LoVo (cell line): ENCODE measurements at regions not wholly inside any gene's neighbourhood (a gene's known extent, or its start where the extent isn't known, plus 50 kb on each side); places are given as distances from the start of the nearest gene placed in this dataset.

ENCODE experiments used
- DNase-seq: peaks from one replicate; pipeline ENCODE4 v3.0.0-alpha.2; 2016; ENCODE audit warnings: low spot score

DNA sequence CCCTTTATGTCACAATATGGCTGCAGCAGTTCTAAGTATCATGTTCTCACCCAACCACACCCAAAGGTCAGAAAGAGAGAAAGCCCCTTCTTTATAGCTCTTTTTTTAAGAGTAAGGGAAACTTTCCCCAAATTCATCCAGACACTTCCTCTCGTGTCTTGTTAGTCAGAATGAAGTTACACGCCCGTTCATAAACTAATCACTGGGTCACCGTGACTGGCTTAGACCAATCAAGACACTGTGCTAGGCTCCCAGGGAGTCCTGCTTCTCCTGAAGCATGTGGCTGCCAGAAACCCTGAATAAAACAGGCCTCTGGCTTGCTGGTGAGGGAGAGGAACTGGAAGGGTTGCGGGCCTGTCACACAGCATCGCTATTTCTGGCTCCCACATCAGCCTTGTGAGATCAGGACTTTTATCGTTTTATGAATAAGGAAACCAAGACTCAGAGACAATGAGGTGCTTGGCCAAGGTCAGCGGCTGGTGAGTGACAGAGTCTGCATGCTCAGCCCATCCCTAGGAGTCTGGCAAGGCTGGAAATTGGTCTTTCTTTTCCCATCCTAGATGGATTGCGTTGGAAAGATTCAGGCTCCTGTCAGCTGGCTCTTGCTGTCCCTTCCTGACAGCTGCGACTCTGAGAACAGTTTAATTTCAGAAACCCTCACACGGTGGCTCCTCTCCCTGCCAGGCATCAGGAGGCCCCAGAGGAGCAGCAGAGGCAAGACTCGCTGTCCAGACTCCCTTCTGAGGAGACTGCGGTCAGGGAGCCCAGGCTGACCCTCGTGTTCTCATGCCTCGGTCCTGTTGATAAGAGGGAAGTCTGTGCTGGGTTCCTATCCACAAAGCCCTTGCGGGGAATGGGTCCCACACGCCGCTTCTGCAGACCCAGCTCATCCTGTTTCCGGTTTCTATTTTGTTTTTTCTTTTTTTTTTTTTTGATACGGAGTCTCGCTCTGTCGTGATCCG, 104.5 kb upstream of the TAF1B start:
- no peak for DNase-seq

DNA sequence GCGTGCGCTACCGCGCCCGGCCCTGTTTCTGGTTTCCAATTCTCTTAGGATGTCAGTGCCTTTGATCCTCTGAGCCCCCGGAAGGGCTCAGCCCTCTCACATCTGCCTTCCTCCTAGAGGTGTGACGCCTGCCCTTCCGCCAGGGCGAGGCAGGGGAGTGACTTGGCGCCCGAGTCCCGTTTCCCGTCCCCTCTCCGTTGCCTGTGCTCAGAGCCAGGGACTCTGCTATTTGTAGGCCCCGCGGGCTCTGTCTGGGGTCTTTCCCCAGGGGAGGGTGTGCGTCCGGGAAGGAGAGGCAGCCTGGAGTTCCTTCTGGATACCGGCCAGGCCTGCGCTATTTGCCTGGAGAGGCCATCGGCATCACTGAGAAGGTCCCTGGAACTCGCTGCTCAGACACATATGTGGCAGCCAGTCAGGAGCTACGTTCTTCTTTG, 103.7 kb upstream of the TAF1B start:
- peak; percentile 45 for DNase-seq

DNA sequence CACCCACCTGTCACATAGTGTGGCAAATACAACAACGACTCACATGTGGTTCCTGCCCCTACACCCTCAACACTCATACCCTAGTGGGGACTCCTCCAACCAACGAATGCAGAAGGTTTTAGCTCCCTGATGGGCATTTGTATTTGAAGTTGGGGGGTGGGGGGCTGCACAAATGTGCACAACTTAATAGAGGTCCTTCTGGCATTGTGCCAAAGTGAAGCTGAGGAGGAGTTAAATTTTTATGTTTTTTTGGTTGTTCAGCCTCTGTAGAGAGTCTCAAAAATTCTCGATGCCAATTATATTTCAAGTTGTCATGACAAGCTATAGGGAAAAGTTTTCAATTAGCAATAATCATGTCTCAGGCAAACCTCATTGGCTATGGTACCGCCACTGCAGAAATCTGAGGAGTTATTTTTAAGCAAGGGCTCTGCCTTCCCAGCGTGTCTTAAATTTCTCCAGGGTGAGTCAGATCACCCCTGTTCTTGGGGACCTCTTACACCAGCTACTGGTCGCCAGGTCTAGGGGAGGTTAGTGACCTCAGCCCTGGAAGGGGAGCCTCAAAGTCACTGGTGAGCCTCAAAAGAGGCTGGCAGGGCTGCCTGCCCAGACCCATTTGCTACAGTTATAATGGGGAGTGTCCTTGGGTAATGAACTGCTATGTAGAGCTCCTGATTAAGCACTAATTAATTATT, 102.7 kb upstream of the TAF1B start:
- no peak for DNase-seq

DNA sequence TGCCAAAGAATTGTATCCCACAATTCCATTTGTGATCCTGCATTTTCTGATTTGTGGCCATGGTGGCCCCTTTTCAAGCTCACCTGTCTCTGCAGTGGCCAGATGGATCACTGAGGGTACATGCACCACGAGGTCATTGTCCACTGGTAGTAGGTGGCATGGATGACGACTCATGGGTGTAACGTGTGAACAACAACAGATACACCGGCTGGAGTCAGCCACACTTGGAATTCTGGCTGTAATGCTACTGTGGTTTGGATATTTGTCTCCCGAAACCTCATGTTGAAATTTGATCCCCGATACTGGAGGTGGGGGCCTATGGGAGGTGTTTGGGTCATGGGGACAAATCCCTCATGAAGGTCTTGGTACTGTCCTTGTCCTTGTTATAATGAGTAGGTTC, 102.2 kb upstream of the TAF1B start:
- no peak for DNase-seq

DNA sequence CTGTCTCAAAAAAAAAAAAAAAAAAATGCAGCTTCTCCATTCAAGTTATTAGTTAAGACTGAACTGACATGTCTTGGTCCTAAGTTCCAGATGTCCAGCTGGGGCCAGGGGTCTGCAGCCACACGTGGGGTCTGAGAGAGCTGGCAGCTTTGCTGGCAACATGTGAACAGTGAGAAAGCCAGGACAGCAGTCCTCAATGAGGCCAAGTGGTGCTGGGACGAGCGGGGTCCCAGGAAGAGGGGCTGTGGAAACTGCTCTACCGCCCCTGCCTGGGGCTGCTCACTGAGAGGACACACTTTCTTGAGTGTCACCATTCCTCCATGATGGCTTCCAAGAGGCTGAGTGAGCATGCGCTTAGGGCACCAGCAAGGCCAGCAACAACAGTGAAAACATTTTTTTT, 100.7 kb upstream of the TAF1B start:
- no peak for DNase-seq

DNA sequence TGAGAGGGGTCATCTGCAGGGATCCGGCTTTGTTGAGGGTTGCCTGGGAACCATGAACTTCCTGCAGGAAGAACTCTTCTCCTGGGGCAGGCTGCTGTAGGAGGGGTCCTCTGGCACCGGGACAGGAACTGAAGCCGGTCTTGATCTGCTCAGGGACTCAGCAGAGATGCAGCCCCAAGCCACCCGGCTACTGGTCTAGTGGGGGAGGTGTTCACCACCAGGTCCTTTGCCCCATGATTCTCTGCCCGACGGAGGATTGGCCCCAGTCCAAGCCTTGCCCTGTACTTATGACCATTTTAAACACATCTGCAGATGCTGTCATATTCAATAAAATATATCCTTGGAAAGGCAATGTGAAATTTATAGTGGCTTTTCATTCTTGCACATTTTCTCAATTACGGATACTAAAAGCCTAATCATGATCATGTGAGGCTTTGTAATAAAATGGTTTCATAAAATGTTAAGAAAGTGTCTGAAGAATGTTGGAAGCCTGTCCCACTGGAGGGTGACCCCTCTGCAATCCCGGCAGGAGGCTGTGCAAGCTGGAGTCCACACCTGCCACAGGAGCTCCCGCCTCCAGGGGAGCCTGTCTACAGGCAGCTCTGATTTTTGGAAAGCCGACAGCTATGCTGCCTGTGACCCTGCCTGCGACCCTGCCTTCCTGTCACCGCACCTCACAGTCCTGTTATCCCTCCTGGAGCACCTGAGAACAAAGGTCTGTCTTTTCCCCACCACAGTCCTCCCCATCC, 98.8 kb upstream of the TAF1B start:
- no peak for DNase-seq

DNA sequence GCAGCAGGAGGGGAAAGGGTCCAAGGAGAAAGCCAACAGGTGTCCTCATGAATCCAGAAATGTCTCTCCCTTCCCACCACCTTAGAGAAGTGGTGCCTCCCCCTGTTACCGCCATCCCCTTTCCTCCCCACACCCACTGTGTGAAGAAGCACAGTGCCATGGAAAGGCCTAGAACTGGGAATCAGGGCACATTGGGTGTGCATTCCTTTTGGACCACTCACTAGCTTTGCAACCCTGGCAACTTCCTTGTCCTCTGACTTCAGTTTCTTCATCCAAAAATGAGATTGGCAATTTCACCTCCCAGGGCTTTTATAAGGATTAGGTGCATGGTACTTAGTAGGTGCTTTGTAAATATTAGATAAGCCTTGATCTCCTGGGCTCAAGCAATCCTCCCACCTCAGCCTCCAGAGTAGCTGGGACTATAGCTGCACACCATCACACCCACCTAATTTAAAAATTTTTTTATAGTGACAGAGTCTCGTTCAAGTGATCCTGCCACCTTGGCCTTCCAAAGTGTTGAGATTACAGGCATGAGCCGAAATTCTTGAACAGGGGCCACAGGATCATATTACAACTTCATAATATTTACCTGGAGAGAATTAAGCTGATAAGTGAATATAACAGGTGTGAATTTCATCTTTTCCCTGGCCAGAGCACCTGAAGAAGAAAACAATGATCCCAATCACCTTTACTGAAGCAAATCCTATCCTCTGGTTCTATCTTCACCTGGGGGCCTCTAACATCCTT, 97.9 kb upstream of the TAF1B start:
- no peak for DNase-seq

DNA sequence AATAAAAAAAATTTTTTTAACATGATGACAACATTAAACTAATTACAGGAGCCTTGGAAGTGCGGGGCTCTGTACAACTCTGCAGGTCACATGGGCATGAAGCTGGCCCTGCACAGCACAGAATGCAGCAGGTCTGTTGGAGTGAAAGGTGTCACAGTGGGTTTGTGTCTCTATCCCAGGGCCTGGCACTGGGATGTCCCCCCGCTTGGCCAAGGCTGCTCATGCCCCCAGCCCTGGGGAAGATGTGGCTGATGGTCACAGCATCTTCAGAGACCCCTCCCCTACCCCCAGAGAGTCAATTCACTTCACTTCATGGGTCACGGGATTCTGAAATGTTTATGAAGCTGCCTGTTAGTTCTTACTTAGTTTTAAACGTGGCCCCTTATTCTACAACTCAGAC, 95.9 kb upstream of the TAF1B start:
- DNase-seq: no peak

DNA sequence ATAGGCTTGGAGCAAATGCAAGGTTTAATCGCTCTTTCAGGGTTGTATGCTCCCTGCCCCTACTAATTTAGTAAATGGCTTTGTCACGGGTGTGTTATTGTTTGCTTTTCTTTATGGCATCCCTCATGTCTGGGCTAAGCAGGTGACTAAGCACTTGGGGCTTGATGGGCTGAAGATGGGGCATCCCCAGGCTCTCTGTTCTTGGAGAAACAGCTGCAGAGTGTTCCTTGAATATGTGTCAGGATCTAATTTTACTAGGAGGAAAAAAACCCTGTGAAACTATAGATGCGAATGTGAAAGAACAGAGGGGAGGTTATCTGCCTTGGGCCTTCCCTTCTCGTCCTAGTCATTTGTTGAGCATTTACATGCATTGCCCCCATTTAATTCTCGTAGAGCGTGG, 94.7 kb upstream of the TAF1B start:
- DNase-seq: peak; percentile 16

DNA sequence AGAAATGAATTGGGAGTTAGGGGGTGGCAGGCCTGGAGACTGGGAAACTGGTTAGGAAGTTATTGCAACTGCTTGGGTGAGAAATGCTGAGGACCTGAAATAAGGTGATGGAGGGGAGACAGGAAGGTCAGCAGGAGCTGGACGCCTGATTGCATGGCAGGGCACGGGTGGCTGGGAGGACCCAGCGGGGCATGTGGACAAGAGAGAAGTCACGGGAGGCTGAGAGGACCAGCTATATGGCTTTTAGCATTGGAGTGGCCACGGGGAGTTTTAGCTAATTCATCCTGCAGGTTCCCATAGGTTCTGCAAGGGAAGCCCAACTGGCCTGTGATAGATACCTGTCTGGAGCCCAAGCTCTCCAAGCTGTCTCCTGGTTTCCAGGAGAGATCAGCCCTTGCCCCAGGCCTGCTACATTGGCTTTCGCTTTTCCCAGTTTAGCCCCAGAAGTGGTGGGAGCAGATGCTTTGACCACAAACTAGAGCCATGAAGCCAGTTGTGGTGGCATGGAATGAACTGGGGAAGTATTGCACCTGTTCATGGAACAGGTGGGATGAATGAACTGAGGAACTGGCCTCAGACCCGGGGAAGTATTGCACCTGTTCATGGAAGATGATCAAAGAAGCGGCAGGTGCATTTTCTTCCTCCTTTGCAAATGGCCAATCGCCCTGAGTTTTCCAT, 93.6 kb upstream of the TAF1B start:
- no peak for DNase-seq

DNA sequence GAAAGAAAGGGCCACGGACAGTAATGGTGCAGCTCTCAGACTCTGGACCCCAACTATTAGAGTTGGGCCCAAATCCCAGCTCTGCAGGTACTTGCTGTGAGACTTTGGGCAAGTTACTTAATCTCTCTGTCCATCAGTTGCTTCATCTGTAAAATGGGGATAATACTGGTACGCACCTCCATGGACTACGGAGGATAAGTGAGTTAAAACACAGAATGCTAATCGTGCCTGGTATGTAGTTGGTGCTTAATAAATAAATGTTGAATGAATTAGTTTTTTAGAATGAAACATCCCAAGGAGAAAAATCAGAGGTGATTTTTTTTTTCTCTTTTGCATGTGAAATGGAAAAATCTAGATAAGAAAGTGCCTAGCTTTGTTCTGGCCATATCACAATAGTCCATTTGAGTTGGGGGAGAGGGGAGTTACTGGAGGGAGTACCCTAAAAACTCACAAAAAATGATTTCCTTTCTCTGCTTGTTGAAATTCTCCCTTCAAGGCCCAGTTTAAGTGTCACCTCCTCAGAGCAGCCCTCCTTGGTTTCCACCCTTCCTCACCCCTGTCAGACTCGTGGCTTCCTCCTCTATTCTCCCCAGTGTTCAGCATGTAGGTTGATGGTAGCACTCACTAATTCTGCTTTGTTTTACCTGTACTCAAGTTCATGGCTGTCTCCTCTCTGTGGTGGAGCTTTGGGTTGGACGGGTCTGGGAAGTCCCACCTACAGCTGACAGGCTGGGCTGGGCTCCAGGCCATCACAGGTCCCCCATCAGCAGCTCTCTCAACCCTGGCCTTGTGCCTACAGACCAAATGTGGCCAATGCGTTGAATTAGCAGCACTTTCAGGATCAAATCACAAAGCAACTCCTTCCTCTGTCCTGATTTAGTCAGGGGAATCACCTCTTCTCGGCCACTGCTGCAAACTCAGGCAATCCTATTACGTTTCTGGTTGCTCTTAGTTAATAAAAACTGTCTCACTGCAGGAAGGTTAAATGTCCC, 92.8 kb upstream of the TAF1B start:
- DNase-seq: no peak

DNA sequence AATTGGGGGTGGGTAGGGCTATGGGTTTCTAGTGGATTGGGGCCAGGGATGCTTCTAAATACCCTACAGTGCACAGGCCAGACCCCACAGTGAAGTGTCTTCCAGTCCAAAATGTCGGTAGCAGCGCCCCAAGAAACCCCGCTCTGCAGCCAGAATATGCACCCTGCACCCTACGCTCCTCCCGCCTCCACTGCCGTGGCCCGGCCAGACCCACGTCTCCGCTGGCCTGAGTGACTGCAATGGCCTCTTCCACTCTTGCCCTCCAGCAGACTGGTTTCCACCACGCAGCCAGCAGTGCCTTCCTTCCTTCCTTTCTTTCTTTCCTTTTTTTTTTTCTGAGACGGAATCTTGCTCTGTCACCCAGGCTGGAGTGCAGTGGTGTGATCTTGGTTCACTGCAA, 91.4 kb upstream of the TAF1B start:
- no peak for DNase-seq

DNA sequence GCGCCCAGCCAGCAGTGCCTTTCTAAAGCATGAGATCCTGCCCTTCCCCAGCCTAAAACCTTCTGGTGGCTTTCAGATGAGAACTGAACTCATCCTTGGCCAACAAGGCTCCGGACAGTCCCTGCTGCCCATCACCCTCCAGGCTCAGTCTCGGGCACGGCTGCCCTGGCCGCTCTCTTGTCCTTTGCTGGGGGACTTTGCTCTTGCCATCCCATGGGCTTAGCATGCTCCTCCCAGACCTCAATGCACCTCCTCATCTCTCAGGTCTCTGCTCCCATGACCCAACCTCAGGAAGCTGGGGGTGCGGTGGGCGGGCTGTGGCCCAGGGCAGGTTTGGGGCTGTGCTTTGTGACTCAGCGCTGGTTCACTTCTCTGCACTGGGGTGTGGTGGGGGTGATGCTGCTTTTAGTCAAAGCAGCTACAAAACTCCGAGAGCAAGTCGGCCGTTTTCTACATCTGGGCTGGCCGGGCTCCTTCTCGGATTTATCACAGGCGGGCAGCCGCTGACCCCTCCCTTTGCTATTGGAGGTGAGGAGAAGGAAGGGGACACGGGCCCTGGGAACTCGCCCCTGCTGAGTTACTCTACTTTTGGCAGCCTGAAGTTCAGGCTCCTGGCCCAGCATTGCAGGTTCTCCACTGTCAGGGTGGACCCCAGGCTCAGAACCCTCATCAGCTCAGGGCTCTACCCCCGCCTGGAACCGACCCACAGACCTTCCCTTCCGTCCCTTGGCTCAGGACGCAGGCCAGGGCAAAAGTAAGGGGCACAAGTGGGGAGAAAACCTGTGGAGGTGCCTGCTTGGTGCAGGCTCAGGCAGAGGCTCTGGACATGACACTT, 90.6 kb upstream of the TAF1B start:
- DNase-seq: no peak

DNA sequence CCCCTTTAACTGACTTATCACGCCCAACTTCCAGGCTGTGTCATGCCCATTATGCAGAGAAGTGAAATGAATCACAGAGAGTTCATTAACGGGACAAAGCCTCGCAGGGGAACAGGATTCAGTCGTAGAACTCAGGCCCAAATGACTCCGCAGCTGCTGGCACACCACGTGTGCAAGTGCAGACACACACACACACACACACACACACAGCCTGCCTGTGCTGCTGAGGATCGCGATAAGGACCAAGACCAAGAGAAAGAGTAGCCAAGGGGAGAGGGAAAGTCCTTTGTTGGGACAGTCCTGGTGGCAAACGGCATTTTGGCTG, 90.0 kb upstream of the TAF1B start:
- DNase-seq: peak; percentile 19

DNA sequence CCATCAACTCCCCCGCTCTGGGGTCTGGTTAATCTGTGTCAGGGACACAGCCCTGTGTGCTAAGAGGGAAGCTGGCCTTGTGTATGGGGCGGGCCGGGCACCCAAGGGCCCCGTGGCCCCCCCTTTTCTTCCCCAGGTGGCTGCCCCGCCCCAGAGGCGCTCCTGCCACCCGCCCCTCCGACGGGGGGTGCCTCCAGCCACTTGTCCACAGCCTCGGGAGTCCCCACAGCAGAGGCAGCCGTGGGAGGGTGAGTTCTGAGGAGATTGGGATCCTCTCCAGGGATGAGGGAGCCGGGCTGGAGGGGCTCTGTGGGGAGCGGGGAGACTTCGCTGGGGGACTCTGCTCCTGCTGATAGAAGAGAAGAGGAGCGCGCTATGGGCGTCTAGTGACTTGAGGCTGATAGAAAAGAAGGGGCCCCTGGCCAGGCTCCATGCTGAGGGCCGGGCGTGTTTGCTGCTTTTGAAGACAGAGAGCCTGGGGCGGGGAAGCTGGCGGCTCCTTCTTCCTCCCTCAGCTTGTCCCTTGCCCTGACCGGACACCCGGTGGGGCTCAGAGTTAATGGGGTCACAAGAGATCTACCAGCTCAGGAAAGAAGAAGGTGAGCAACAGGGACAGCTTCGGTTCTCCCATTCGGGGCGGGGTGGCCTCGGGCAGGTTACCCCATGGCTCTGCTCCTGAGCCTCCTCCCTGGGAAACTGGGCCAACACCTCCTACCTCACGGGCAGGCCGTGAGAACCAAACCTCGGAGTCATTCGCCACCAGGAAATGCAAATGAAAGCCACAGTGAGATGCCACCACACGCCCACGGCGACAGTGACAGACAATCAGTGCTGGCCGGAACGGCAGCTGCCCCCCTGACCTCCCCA, 89.4 kb upstream of the TAF1B start:
- DNase-seq: peak; percentile 14

DNA sequence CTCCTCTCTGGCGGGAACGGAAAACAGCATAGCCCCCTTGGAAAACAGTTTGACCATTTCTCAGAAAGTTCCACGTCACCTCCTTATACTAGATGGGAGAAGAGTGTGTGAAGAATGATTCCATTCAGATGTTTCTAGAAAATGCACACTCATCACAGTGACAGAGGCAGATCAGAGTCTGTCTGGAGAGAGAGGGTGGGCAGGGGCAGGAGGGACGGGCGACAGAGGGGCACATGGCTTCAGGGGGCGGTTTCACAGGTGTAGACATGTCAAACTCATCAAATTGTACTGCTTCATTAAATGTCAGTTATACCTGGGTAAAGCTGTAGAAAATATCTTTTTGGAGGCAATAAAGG, 88.8 kb upstream of the TAF1B start:
- DNase-seq: no peak

DNA sequence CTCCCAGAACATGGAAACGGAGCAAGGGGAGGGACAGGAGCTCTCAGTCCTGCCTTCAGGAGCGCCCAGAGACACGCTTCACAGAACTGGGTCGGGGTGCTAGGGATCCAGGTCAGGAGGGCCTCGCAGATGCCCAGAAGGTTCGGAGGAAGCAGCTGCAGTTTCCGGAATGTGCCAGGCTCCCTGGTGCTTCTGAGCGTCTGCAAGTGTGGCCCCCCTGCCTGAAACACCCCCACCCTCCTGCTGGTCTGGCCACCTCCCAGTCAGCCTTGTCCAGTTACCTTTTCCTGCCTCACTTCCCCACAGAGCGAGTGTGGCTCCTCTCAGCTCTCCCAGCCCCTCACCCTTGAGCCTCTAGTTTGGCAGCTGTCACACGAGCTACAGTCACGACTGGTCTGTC, 88.3 kb upstream of the TAF1B start:
- DNase-seq: no peak

DNA sequence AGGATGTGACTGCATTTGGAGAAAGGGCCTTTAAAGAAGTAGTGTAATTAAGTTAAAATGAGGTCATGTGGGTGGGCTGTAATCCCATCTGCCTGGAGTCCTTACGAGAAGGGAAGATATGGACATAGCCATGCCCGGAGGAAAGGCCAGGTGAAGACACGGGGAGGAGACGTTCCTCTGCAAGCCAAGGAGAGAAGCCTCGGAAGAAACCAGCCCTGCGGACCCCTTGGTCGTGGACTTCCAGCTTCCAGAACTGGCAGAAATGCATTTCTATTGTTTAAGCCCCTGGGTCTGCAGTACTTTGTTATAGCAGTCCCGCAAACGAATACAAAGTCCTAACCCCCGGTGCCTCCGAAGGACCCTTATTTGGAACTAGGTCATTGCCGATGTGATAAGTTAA, 87.6 kb upstream of the TAF1B start:
- no peak for DNase-seq
